SK-N-SH (cell line): ENCODE measurements at regions not wholly inside any gene's neighbourhood (a gene's known extent, or its start where the extent isn't known, plus 50 kb on each side); places are given as distances from the start of the nearest gene placed in this dataset.

ENCODE experiments used
- CTCF ChIA-PET: fragments of 300-600, 350-600 bp; formaldehyde crosslinking; extraction: SDS; loops from one replicate; lab custom pipeline; 2021; lab: Yijun Ruan, JAX
- POLR2A ChIA-PET: fragments of 350-600 bp; sonication (Branson Sonifier 250); formaldehyde crosslinking; extraction: SDS; loops from one replicate; lab custom pipeline; 2020; ENCODE audit warnings: antibody characterized with exemption, inconsistent platforms; lab: Yijun Ruan, JAX
- DNase-seq: peaks from one replicate; pipeline ENCODE4 v3.0.0; 2012
- H2AFZ ChIP-seq: fragments of 200-600 bp; sonication (generic); 2 replicates; pipeline ENCODE4 v1.8.1; 2016; ENCODE audit warnings: antibody characterized with exemption, mild to moderate bottlenecking, low read depth
- H3F3A ChIP-seq: fragments of 200-600 bp; sonication (generic); replicated peaks from 2 replicates; pipeline ENCODE3; 2016; ENCODE audit warnings: antibody characterized with exemption, mild to moderate bottlenecking; ENCODE audit not compliant: insufficient read depth
- H3K27ac ChIP-seq, 2 experiments: fragments of 200-500 bp in 1 of 2; fragments of 200-600 bp in 1 of 2; sonication (Bioruptor generic) in 1 of 2; sonication (generic), shearing (Covaris generic) in 1 of 2; 2 replicates each; pipeline versions ENCODE4 v1.5.1 to v1.6.1; 2014 to 2016; ENCODE audit warnings: low read depth in 2 of 2, inconsistent platforms in 1 of 2, low read length in 1 of 2, mild to moderate bottlenecking in 1 of 2, mixed read lengths in 1 of 2
- H3K27me3 ChIP-seq: fragments of 200-600 bp; sonication (generic), shearing (Covaris generic); 2 replicates; pipeline ENCODE4 v1.6.1; 2016; ENCODE audit warnings: mixed run types; ENCODE audit not compliant: insufficient read depth
- H3K36me3 ChIP-seq, 2 experiments: fragments of 200-500 bp in 1 of 2; fragments of 200-600 bp in 1 of 2; sonication (Bioruptor generic) in 1 of 2; sonication (generic) in 1 of 2; replicated peaks in 1 of 2; 2 replicates each; pipeline versions ENCODE3 to v1.5.1; 2014 to 2016; ENCODE audit warnings: low read length in 1 of 2, mild to moderate bottlenecking in 1 of 2; ENCODE audit not compliant: insufficient read depth in 2 of 2, control insufficient read depth in 1 of 2
- H3K4me1 ChIP-seq, 2 experiments: fragments of 200-500 bp in 1 of 2; fragments of 200-600 bp in 1 of 2; sonication (Bioruptor generic) in 1 of 2; sonication (generic), shearing (Covaris generic) in 1 of 2; 2 replicates each; pipeline versions ENCODE4 v1.5.1 to v1.6.1; 2014 to 2016; ENCODE audit warnings: low read depth in 1 of 2, low read length in 1 of 2, mixed run types in 1 of 2; ENCODE audit not compliant: insufficient read depth in 2 of 2, control insufficient read depth in 1 of 2
- H3K4me2 ChIP-seq: fragments of 200-600 bp; sonication (generic), shearing (Covaris generic); 2 replicates; pipeline ENCODE4 v1.6.1; 2017; ENCODE audit warnings: mixed run types
- H3K4me3 ChIP-seq, 2 experiments: fragments of 200-500 bp in 1 of 2; fragments of 200-600 bp in 1 of 2; sonication (Bioruptor generic) in 1 of 2; sonication (generic), shearing (Covaris generic) in 1 of 2; 2 replicates each; pipeline versions ENCODE4 v1.5.1 to v1.8.1; 2014 to 2016; ENCODE audit warnings: low read depth in 2 of 2, inconsistent platforms in 1 of 2, low read length in 1 of 2, mild to moderate bottlenecking in 1 of 2, mixed read lengths in 1 of 2, moderate library complexity in 1 of 2
- H3K79me2 ChIP-seq: fragments of 200-600 bp; sonication (generic); 2 replicates; pipeline ENCODE4 v1.8.1; 2017; ENCODE audit warnings: mild to moderate bottlenecking; ENCODE audit not compliant: insufficient read depth
- H3K9ac ChIP-seq: fragments of 200-600 bp; sonication (generic); 2 replicates; pipeline ENCODE4 v1.6.1; 2017; ENCODE audit warnings: mixed run types
- H3K9me2 ChIP-seq: fragments of 200-600 bp; sonication (generic); 2 replicates; pipeline ENCODE4 v1.6.1; 2017; ENCODE audit warnings: mixed run types
- H3K9me3 ChIP-seq: fragments of 200-600 bp; sonication (generic); 2 replicates; pipeline ENCODE4 v1.6.1; 2017; ENCODE audit warnings: mixed run types, mild to moderate bottlenecking, moderate library complexity
- H4K20me1 ChIP-seq: fragments of 200-600 bp; sonication (generic); 2 replicates; pipeline ENCODE4 v1.6.1; 2017; ENCODE audit warnings: mild to moderate bottlenecking, mixed run types; ENCODE audit not compliant: insufficient read depth
- EP300 ChIP-seq, 2 experiments: IDR thresholded peaks; 2 replicates each; pipeline versions ENCODE4 v1.4.0 to v1.6.1; 2012; ENCODE audit warnings: borderline replicate concordance in 1 of 2, low read depth in 1 of 2, low read length in 1 of 2
- EZH2phosphoT487 ChIP-seq: fragments of 200-600 bp; sonication (generic); IDR thresholded peaks from 2 replicates; pipeline ENCODE4 v1.6.1; 2017; ENCODE audit warnings: low read depth, mixed run types, mild to moderate bottlenecking, antibody characterized with exemption, moderate library complexity, borderline replicate concordance
- FOXM1 ChIP-seq: IDR thresholded peaks from 2 replicates; pipeline ENCODE4 v1.4.0; 2012; ENCODE audit warnings: low read depth, mild to moderate bottlenecking
- GATA2 ChIP-seq: sonication (generic); formaldehyde crosslinking; IDR thresholded peaks from 2 replicates; pipeline ENCODE4 v1.5.0; 2020; ENCODE audit warnings: mild to moderate bottlenecking, missing genetic modification reagents
- MEF2A ChIP-seq: IDR thresholded peaks from 2 replicates; pipeline ENCODE4 v1.4.0; 2012; ENCODE audit warnings: low read depth, borderline replicate concordance
- MXI1 ChIP-seq: IDR thresholded peaks from 2 replicates; pipeline ENCODE4 v1.6.1; 2012; ENCODE audit warnings: mild to moderate bottlenecking, low read depth, low read length, improper control_type of control experiment
- NRF1 ChIP-seq: IDR thresholded peaks from 2 replicates; pipeline ENCODE4 v1.6.1; 2012; ENCODE audit warnings: low read depth, mild to moderate bottlenecking, low read length
- POLR2AphosphoS5 ChIP-seq: IDR thresholded peaks from 2 replicates; pipeline ENCODE4 v1.6.1; 2012; ENCODE audit warnings: low read depth, low read length
- RCOR1 ChIP-seq: fragments of 150-350 bp; IDR thresholded peaks from 2 replicates; pipeline ENCODE4 v1.6.1; 2017; ENCODE audit warnings: antibody characterized with exemption, low read length
- SIN3A ChIP-seq: IDR thresholded peaks from 2 replicates; pipeline ENCODE4 v1.6.1; 2012; ENCODE audit warnings: low read depth, mild to moderate bottlenecking, low read length, moderate library complexity, borderline replicate concordance
- SMC3 ChIP-seq: IDR thresholded peaks from 2 replicates; pipeline ENCODE4 v1.6.1; 2012; ENCODE audit warnings: low read depth, low read length, improper control_type of control experiment
- YY1 ChIP-seq: IDR thresholded peaks from 2 replicates; pipeline ENCODE4 v1.4.0; 2012; ENCODE audit warnings: low read depth, mild to moderate bottlenecking
- WGBS: methylation state at CpG from one replicate; pipeline ENCODE4 v1.1.6; 2017; ENCODE audit warnings: low lambda C conversion rate; 5-methylcytosine and 5-hydroxymethylcytosine counted together
- TF ChIP-seq, protein P1 (sequence below): IDR thresholded peaks from 2 replicates; pipeline ENCODE4 v1.4.0; 2012; ENCODE audit warnings: low read depth, borderline replicate concordance
- TF ChIP-seq, protein P2 (sequence below): IDR thresholded peaks from 2 replicates; pipeline ENCODE4 v1.4.0; 2012; ENCODE audit warnings: low read depth, borderline replicate concordance
- TF ChIP-seq, protein P3 (sequence below): IDR thresholded peaks from 2 replicates; pipeline ENCODE4 v1.4.0; 2012; ENCODE audit warnings: low read depth
- TF ChIP-seq, protein P4 (sequence below): IDR thresholded peaks from 2 replicates; pipeline ENCODE4 v1.6.1; 2012; ENCODE audit warnings: mild to moderate bottlenecking, low read depth, low read length, moderate library complexity
- TF ChIP-seq, protein P5 (sequence below): fragments of 200-600 bp; sonication (generic); IDR thresholded peaks from 2 replicates; pipeline ENCODE4 v1.6.1; 2017; ENCODE audit warnings: antibody characterized with exemption, mild to moderate bottlenecking, moderate library complexity

DNA sequence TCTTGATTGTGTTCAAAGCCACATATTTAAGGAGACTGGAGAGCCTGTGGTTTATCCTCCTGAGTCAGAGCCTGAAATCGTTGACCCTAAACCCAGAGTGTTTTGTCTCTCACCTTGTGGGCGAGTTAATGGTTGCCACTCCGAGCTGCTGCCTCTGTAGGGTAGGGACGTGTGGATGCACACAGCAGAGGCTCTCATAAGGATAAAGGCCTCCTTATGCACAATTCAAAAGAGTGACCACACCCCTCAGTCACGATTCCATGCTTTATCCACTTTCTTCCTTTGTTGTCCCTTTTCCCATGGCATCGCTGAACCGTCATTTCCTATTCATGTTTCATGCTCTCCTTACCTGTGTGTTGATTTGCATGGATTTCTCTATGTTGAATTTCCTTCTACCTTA is 805.0 kb upstream of the RBFOX1 start:
- H2AFZ ChIP-seq: no peak overlapping the region
- H3K9ac ChIP-seq: no peak overlapping the region
- 33% methylated on average over 6 of the region's 7 CpGs for WGBS
- POLR2A ChIA-PET: no interaction called here
- DNase-seq: no peak
- no peaks in the 10 kb centered on the region for H3K9me2 ChIP-seq
- H3K4me2 ChIP-seq: no peak overlapping the region
- no peak for TF ChIP-seq MEF2A
- TF ChIP-seq EP300 (IDR thresholded peaks at IDR 0.05; ENCODE audit: borderline replicate concordance in 1 of 2, low read depth in 1 of 2, low read length in 1 of 2): no peak
- no peak for TF ChIP-seq SIN3A
- TF ChIP-seq, protein P1, sequence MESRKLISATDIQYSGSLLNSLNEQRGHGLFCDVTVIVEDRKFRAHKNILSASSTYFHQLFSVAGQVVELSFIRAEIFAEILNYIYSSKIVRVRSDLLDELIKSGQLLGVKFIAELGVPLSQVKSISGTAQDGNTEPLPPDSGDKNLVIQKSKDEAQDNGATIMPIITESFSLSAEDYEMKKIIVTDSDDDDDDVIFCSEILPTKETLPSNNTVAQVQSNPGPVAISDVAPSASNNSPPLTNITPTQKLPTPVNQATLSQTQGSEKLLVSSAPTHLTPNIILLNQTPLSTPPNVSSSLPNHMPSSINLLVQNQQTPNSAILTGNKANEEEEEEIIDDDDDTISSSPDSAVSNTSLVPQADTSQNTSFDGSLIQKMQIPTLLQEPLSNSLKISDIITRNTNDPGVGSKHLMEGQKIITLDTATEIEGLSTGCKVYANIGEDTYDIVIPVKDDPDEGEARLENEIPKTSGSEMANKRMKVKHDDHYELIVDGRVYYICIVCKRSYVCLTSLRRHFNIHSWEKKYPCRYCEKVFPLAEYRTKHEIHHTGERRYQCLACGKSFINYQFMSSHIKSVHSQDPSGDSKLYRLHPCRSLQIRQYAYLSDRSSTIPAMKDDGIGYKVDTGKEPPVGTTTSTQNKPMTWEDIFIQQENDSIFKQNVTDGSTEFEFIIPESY: no peak
- TF ChIP-seq POLR2AphosphoS5: no peak
- TF ChIP-seq YY1: no peak
- no peak for TF ChIP-seq RCOR1
- TF ChIP-seq NRF1: no peak
- TF ChIP-seq, protein P2, sequence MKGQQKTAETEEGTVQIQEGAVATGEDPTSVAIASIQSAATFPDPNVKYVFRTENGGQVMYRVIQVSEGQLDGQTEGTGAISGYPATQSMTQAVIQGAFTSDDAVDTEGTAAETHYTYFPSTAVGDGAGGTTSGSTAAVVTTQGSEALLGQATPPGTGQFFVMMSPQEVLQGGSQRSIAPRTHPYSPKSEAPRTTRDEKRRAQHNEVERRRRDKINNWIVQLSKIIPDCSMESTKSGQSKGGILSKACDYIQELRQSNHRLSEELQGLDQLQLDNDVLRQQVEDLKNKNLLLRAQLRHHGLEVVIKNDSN: no peak
- TF ChIP-seq EZH2phosphoT487: no peak
- TF ChIP-seq, all 33 proteins: peak for 0
- H3F3A ChIP-seq: no peaks in the 10 kb centered on the region
- H3K79me2 ChIP-seq: no peaks in the 10 kb centered on the region
- H3K27ac ChIP-seq: no peak overlapping the region
- no peaks in the 10 kb centered on the region for H3K27me3 ChIP-seq
- H3K9me3 ChIP-seq: no peaks in the 10 kb centered on the region
- H3K36me3 ChIP-seq: no peaks in the 10 kb centered on the region
- CTCF ChIA-PET: no interaction called here
- no peaks in the 10 kb centered on the region for H3K4me1 ChIP-seq
- H3K4me3 ChIP-seq: no peak overlapping the region
- no peaks in the 10 kb centered on the region for H4K20me1 ChIP-seq

DNA sequence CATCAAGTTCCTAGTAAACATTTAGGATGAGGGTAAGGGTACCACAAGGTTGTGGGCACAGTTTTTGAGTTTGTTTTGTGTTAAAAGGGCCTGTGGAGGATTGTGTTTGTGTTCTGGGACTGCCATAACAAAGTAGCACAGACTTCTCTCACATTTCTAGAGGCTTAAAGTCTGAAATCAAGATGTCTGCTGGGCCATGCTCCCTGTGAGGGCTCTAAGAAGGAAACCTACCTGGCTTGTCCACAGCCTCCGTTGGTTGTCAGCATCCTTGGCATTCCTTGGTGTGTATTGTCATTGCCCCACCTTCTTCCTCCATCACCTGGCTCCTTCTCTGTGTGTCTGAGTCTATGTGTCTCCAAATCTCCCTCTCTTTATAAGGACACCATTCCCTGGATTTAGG is 808.1 kb upstream of the RBFOX1 start:
- no peaks in the 10 kb centered on the region for H3F3A ChIP-seq
- H3K9me2 ChIP-seq: no peaks in the 10 kb centered on the region
- no peaks in the 10 kb centered on the region for H3K36me3 ChIP-seq
- no peaks in the 10 kb centered on the region for H3K9me3 ChIP-seq
- no peak overlapping the region for H3K4me2 ChIP-seq
- H3K27me3 ChIP-seq: no peaks in the 10 kb centered on the region
- no peak overlapping the region for H3K27ac ChIP-seq
- DNase-seq: no peak
- H3K79me2 ChIP-seq: no peaks in the 10 kb centered on the region
- no peak overlapping the region for H3K9ac ChIP-seq
- WGBS: 6% methylated on average over 1 of the region's 1 CpG
- no peaks in the 10 kb centered on the region for H4K20me1 ChIP-seq
- ChIA-PET POLR2A (no interaction called here), CTCF (no interaction called here)
- H3K4me3 ChIP-seq: no peak overlapping the region
- no peak overlapping the region for H2AFZ ChIP-seq
- H3K4me1 ChIP-seq: no peaks in the 10 kb centered on the region
- TF ChIP-seq FOXM1 (no peak), GATA2 (CRISPR knock-in tag) (no peak), EP300 (IDR thresholded peaks at IDR 0.05; ENCODE audit: borderline replicate concordance in 1 of 2, low read depth in 1 of 2, low read length in 1 of 2) (no peak), MXI1 (no peak), POLR2AphosphoS5 (no peak), SMC3 (no peak)
- TF ChIP-seq, protein P3, sequence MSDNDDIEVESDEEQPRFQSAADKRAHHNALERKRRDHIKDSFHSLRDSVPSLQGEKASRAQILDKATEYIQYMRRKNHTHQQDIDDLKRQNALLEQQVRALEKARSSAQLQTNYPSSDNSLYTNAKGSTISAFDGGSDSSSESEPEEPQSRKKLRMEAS: no peak
- TF ChIP-seq, protein P4, sequence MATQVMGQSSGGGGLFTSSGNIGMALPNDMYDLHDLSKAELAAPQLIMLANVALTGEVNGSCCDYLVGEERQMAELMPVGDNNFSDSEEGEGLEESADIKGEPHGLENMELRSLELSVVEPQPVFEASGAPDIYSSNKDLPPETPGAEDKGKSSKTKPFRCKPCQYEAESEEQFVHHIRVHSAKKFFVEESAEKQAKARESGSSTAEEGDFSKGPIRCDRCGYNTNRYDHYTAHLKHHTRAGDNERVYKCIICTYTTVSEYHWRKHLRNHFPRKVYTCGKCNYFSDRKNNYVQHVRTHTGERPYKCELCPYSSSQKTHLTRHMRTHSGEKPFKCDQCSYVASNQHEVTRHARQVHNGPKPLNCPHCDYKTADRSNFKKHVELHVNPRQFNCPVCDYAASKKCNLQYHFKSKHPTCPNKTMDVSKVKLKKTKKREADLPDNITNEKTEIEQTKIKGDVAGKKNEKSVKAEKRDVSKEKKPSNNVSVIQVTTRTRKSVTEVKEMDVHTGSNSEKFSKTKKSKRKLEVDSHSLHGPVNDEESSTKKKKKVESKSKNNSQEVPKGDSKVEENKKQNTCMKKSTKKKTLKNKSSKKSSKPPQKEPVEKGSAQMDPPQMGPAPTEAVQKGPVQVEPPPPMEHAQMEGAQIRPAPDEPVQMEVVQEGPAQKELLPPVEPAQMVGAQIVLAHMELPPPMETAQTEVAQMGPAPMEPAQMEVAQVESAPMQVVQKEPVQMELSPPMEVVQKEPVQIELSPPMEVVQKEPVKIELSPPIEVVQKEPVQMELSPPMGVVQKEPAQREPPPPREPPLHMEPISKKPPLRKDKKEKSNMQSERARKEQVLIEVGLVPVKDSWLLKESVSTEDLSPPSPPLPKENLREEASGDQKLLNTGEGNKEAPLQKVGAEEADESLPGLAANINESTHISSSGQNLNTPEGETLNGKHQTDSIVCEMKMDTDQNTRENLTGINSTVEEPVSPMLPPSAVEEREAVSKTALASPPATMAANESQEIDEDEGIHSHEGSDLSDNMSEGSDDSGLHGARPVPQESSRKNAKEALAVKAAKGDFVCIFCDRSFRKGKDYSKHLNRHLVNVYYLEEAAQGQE: no peak
- TF ChIP-seq, protein P5, sequence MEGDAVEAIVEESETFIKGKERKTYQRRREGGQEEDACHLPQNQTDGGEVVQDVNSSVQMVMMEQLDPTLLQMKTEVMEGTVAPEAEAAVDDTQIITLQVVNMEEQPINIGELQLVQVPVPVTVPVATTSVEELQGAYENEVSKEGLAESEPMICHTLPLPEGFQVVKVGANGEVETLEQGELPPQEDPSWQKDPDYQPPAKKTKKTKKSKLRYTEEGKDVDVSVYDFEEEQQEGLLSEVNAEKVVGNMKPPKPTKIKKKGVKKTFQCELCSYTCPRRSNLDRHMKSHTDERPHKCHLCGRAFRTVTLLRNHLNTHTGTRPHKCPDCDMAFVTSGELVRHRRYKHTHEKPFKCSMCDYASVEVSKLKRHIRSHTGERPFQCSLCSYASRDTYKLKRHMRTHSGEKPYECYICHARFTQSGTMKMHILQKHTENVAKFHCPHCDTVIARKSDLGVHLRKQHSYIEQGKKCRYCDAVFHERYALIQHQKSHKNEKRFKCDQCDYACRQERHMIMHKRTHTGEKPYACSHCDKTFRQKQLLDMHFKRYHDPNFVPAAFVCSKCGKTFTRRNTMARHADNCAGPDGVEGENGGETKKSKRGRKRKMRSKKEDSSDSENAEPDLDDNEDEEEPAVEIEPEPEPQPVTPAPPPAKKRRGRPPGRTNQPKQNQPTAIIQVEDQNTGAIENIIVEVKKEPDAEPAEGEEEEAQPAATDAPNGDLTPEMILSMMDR: no peak
- TF ChIP-seq, protein P1: no peak
